ENCODE measurements at regions not wholly inside any gene's neighbourhood (a gene's known extent, or its start where the extent isn't known, plus 50 kb on each side); places are given as distances from the start of the nearest gene placed in this dataset.
"Not testable (repeated sequence)": the region's sequence is repeated elsewhere in the genome, so short reads cannot be mapped to it uniquely, and the experiment has no call there.

- no peak for DNase-seq
- TF ChIP-seq GATA1 (IDR thresholded peaks at IDR 0.05; ENCODE audit: low read depth, low read length) = no peak
- TF ChIP-seq POLR2A (IDR thresholded peaks at IDR 0.05; ENCODE audit: low read length) = no peak
Measured at GRCh38 chr3:159390656-159391212, 588.9 kb downstream of the MFSD1 start.

- not testable (repeated sequence) for DNase-seq
Measured at GRCh38 chr3:159397683-159398082, 591.0 kb upstream of the IL12A start.

GRCh38 chr3:159401069-159401468 is 587.6 kb upstream of the IL12A start:
- TF ChIP-seq POLR2A (IDR thresholded peaks at IDR 0.05; ENCODE audit: low read length) (no peak), GATA1 (IDR thresholded peaks at IDR 0.05; ENCODE audit: low read depth, low read length) (no peak)
- no peak for DNase-seq

DNA sequence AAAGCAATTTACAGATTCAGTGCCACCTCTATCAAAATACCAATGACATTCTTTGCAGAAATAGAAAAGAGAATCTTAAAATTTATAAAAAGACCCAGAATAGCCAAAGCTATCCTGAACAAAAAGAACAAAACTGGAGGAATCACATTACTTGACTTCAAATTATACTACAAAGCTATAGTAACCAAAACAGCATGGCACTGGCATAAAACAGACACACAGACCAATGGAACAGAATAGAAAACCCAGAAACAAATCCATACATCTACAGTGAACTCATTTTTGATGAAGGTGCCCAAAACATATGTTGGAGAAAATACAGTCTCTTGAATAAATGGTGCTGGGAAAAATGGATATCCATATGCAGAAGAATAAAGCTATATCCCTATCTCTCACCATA is 578.9 kb upstream of the IL12A start:
- not testable (repeated sequence) for DNase-seq

- DNase-seq = no peak
- TF ChIP-seq POLR2A (IDR thresholded peaks at IDR 0.05; ENCODE audit: low read length) (no peak), GATA1 (IDR thresholded peaks at IDR 0.05; ENCODE audit: low read depth, low read length) (no peak)
Measured at GRCh38 chr3:159413319-159413718, 575.3 kb upstream of the IL12A start.

DNA sequence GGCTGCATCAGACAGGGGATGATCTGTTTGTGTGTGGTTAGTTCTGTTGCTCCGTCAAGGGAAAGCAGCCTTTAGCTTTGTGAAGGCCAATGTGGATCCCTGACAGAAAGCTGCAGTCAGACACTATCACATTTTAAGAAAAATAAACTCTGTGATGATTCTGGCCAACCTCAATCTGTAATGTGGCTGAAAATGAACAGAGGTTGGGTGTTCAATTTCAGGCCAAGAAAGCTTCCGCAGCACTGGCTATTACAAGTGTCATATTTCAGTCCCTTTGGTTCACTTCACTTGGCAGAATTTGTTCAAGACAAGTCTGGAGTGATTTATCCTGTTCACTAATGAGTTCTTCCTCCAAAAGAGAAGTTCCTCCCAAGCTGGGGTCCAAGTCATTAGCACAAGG is 571.8 kb upstream of the IL12A start:
- TF ChIP-seq GATA1 (IDR thresholded peaks at IDR 0.05; ENCODE audit: low read depth, low read length) (no peak), POLR2A (IDR thresholded peaks at IDR 0.05; ENCODE audit: low read length) (no peak)
- DNase-seq = no peak

DNA sequence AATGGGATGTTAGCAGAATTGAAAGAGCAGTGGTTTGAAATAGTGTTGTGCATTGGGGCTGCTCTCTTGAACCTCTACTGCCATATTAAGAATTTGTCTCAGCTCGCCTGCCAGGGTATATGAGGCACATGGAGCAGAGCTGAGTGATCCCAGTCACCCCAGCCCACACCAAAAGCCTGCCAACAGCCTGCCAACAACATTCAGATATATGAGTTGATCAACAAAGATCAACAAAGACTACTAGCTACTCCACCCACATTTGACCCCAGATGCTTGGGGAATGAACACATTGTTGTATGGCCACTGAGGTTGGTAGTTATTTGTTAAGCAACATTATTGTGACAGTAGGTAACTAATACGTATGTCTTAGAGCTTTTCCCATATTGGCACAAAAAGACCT is 570.9 kb upstream of the IL12A start:
- TF ChIP-seq POLR2A (IDR thresholded peaks at IDR 0.05; ENCODE audit: low read length) (no peak), GATA1 (IDR thresholded peaks at IDR 0.05; ENCODE audit: low read depth, low read length) (no peak)
- no peak for DNase-seq

DNA sequence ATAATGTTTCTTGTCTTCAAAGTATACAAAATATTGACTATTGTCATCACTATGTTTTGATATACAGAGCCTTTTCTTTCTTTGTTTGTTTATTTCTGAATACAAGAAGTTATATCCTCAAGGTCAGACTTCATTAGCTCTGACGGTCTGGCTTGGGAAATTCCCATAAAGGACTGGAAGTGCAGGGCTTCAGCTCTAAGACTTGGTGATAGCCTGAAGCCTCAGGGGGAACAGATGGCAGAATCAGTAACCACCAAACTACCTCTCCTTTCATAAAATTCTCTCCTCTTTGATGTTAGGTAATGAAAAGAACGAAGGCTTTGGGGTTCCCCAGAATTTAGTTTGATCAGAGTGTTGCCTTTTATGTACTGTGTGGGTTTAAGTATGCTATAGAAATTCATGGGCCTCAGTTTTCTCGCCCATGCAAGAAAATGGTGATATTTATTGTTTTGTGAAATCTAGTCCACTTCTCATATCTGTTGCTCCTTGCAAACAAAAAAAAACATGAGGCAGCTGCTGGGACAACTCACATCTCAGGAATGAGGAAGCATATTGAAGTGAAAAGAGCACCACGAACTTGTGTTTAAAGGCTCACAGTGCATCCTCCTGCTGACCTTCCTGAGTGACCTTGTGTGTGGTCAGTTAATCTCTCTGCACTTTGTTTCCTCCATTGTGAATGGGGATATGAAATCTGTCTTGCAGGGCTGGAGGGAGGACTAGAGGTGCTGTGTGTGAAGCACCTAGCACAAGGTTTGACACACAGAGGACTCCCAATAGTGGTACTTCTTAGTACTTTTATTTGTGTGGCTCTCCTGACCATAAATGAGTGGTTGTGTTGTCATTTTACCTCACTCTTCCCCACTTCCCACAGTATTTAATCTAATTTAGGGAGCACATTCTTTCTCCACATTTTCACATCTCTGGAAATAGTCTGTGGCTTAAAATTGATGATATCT is 569.8 kb upstream of the IL12A start:
- no peak for DNase-seq
- TF ChIP-seq GATA1 (IDR thresholded peaks at IDR 0.05; ENCODE audit: low read depth, low read length) (no peak), POLR2A (IDR thresholded peaks at IDR 0.05; ENCODE audit: low read length) (no peak)

- TF ChIP-seq GATA1 (IDR thresholded peaks at IDR 0.05; ENCODE audit: low read depth, low read length) (no peak), POLR2A (IDR thresholded peaks at IDR 0.05; ENCODE audit: low read length) (no peak)
- no peak for DNase-seq
Measured at GRCh38 chr3:159429702-159430101, 558.9 kb upstream of the IL12A start.

GRCh38 chr3:159432682-159433340 is 555.8 kb upstream of the IL12A start:
- DNase-seq = no peak
- TF ChIP-seq GATA1 (IDR thresholded peaks at IDR 0.05; ENCODE audit: low read depth, low read length) (no peak), POLR2A (IDR thresholded peaks at IDR 0.05; ENCODE audit: low read length) (no peak)

- TF ChIP-seq GATA1 (IDR thresholded peaks at IDR 0.05; ENCODE audit: low read depth, low read length) (no peak), POLR2A (IDR thresholded peaks at IDR 0.05; ENCODE audit: low read length) (no peak)
- no peak for DNase-seq
Measured at GRCh38 chr3:159439346-159439745, 549.3 kb upstream of the IL12A start.

DNA sequence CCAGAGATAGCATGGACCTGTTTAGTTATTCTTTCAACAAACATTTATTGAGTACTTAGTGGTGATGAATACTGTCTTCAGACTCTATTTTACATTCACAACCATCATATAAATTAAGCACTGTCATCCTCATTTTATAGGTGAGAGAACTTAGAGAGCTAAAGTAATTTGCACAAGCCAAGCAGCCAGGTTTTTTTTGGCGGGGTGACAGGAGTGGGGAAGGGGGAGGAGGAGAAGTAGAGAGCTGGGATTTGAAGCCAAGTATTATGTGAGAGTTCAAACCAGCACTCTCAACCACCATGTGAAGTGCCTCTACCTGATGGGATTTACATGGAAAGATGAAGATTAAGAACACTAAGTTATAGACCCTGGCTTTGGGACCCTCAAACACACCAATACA is 547.4 kb upstream of the IL12A start:
- TF ChIP-seq GATA1 (IDR thresholded peaks at IDR 0.05; ENCODE audit: low read depth, low read length) (no peak), POLR2A (IDR thresholded peaks at IDR 0.05; ENCODE audit: low read length) (no peak)
- DNase-seq = no peak

GRCh38 chr3:159443266-159443665 is 545.4 kb upstream of the IL12A start:
- no peak for TF ChIP-seq POLR2A (IDR thresholded peaks at IDR 0.05; ENCODE audit: low read length)
- no peak for TF ChIP-seq GATA1 (IDR thresholded peaks at IDR 0.05; ENCODE audit: low read depth, low read length)
- no peak for DNase-seq

DNA sequence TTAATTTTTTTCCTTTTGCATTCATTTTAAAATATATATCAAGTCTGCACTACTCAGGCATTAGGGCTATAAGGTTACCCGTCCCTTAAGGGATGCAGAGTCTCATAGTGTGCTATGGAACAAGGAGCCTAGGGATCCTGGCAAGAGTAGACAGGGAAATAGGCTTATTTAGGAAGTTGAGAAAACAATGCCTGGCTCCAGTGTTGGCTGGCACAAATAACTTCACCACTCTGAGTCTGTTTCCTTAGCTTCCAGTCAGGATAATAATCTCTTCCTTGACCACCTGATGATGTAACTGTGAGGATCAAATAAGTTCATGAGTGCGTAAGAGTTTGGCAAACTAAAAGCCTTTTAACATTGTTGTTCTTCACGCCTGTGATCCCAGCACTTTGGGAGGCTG is 540.8 kb upstream of the IL12A start:
- no peak for TF ChIP-seq POLR2A (IDR thresholded peaks at IDR 0.05; ENCODE audit: low read length)
- no peak for TF ChIP-seq GATA1 (IDR thresholded peaks at IDR 0.05; ENCODE audit: low read depth, low read length)

GRCh38 chr3:159448902-159449301 is 539.7 kb upstream of the IL12A start:
- DNase-seq = no peak
- TF ChIP-seq GATA1 (IDR thresholded peaks at IDR 0.05; ENCODE audit: low read depth, low read length) = no peak
- TF ChIP-seq POLR2A (IDR thresholded peaks at IDR 0.05; ENCODE audit: low read length) = no peak

More for the DNA sequence above, 540.8 kb upstream of the IL12A start:
- no peak for DNase-seq

All from erythroblast (primary cell).